ENCODE measurements at regions not wholly inside any gene's neighbourhood (a gene's known extent, or its start where the extent isn't known, plus 50 kb on each side); places are given as distances from the start of the nearest gene placed in this dataset.

GRCh38 chr16:65908568-65908967, 457.9 kb upstream of the CDH5 start:
- no peaks in the 10 kb centered on the region for H3K27me3 Mint-ChIP-seq
- peaks cover 6% of the 10 kb centered on the region for H3K9me3 Mint-ChIP-seq
- DNase-seq (ENCODE audit: low spot score in 2 of 2) (no peak), ATAC-seq (ENCODE audit: low read depth) (no peak)
- H3K4me3 Mint-ChIP-seq = no peak overlapping the region
- no peaks in the 10 kb centered on the region for H3K36me3 Mint-ChIP-seq
- H3K27ac Mint-ChIP-seq = no peak overlapping the region
- no peaks in the 10 kb centered on the region for H3K4me1 Mint-ChIP-seq

GRCh38 chr16:65905331-65905730, 461.2 kb upstream of the CDH5 start:
- peaks cover 2% of the 10 kb centered on the region for H3K9me3 Mint-ChIP-seq
- H3K27me3 Mint-ChIP-seq = peaks cover 3% of the 10 kb centered on the region
- H3K4me3 Mint-ChIP-seq = no peak overlapping the region
- ATAC-seq (ENCODE audit: low read depth) (no peak), DNase-seq (ENCODE audit: low spot score in 2 of 2) (no peak)
- no peaks in the 10 kb centered on the region for H3K4me1 Mint-ChIP-seq
- no peaks in the 10 kb centered on the region for H3K36me3 Mint-ChIP-seq
- no peak overlapping the region for H3K27ac Mint-ChIP-seq

- no peak for ATAC-seq (ENCODE audit: low read depth)
- no peaks in the 10 kb centered on the region for H3K36me3 Mint-ChIP-seq
- no peak for DNase-seq (ENCODE audit: low spot score in 2 of 2)
- peaks cover 2% of the 10 kb centered on the region for H3K27me3 Mint-ChIP-seq
- peaks cover 3% of the 10 kb centered on the region for H3K9me3 Mint-ChIP-seq
- no peak overlapping the region for H3K4me3 Mint-ChIP-seq
- H3K4me1 Mint-ChIP-seq = no peaks in the 10 kb centered on the region
- no peak overlapping the region for H3K27ac Mint-ChIP-seq
These were observed 469.9 kb upstream of the CDH5 start for GRCh38 chr16:65896448-65897153.

- Mint-ChIP-seq H3K4me3 (no peak overlapping the region), H3K9me3 (peaks cover 3% of the 10 kb centered on the region), H3K4me1 (no peaks in the 10 kb centered on the region), H3K27ac (no peak overlapping the region), H3K27me3 (no peaks in the 10 kb centered on the region), H3K36me3 (no peaks in the 10 kb centered on the region)
- no peak for ATAC-seq (ENCODE audit: low read depth)
- DNase-seq (ENCODE audit: low spot score in 2 of 2) = no peak
These were observed 470.6 kb upstream of the CDH5 start for GRCh38 chr16:65895906-65896305.

GRCh38 chr16:65895486-65895885, 471.0 kb upstream of the CDH5 start:
- Mint-ChIP-seq H3K4me3 (no peak overlapping the region), H3K4me1 (no peaks in the 10 kb centered on the region), H3K36me3 (no peaks in the 10 kb centered on the region), H3K27ac (no peak overlapping the region), H3K27me3 (no peaks in the 10 kb centered on the region), H3K9me3 (peaks cover 3% of the 10 kb centered on the region)
- ATAC-seq (ENCODE audit: low read depth) (no peak), DNase-seq (ENCODE audit: low spot score in 2 of 2) (no peak)

- ATAC-seq (ENCODE audit: low read depth) (no peak), DNase-seq (ENCODE audit: low spot score in 2 of 2) (no peak)
- Mint-ChIP-seq H3K9me3 (peaks cover 2% of the 10 kb centered on the region), H3K36me3 (no peaks in the 10 kb centered on the region), H3K27me3 (no peaks in the 10 kb centered on the region), H3K4me1 (no peaks in the 10 kb centered on the region), H3K27ac (no peak overlapping the region), H3K4me3 (no peak overlapping the region)
These were observed 476.3 kb upstream of the CDH5 start for GRCh38 chr16:65890203-65890602.

GRCh38 chr16:65889533-65889966, 476.9 kb upstream of the CDH5 start:
- H3K27ac Mint-ChIP-seq = no peak overlapping the region
- no peaks in the 10 kb centered on the region for H3K4me1 Mint-ChIP-seq
- H3K9me3 Mint-ChIP-seq = peaks cover 2% of the 10 kb centered on the region
- ATAC-seq (ENCODE audit: low read depth) (no peak), DNase-seq (ENCODE audit: low spot score in 2 of 2) (no peak)
- H3K36me3 Mint-ChIP-seq = no peaks in the 10 kb centered on the region
- H3K4me3 Mint-ChIP-seq = no peak overlapping the region
- no peaks in the 10 kb centered on the region for H3K27me3 Mint-ChIP-seq

GRCh38 chr16:65888201-65888600, 478.3 kb upstream of the CDH5 start:
- H3K27me3 Mint-ChIP-seq = no peaks in the 10 kb centered on the region
- no peak overlapping the region for H3K27ac Mint-ChIP-seq
- H3K4me3 Mint-ChIP-seq = no peak overlapping the region
- H3K9me3 Mint-ChIP-seq = peaks cover 2% of the 10 kb centered on the region
- no peaks in the 10 kb centered on the region for H3K4me1 Mint-ChIP-seq
- ATAC-seq (ENCODE audit: low read depth) (no peak), DNase-seq (ENCODE audit: low spot score in 2 of 2) (no peak)
- no peaks in the 10 kb centered on the region for H3K36me3 Mint-ChIP-seq

GRCh38 chr16:65884018-65884417, 482.5 kb upstream of the CDH5 start:
- H3K4me3 Mint-ChIP-seq = no peak overlapping the region
- no peaks in the 10 kb centered on the region for H3K36me3 Mint-ChIP-seq
- H3K9me3 Mint-ChIP-seq = peaks cover 6% of the 10 kb centered on the region
- DNase-seq (ENCODE audit: low spot score in 2 of 2) (no peak), ATAC-seq (ENCODE audit: low read depth) (no peak)
- no peak overlapping the region for H3K27ac Mint-ChIP-seq
- H3K4me1 Mint-ChIP-seq = no peaks in the 10 kb centered on the region
- H3K27me3 Mint-ChIP-seq = no peaks in the 10 kb centered on the region

GRCh38 chr16:65878347-65878746, 488.1 kb upstream of the CDH5 start:
- Mint-ChIP-seq H3K4me1 (no peaks in the 10 kb centered on the region), H3K9me3 (peaks cover 10% of the 10 kb centered on the region), H3K27ac (no peak overlapping the region), H3K36me3 (no peaks in the 10 kb centered on the region), H3K4me3 (no peak overlapping the region), H3K27me3 (no peaks in the 10 kb centered on the region)
- DNase-seq (ENCODE audit: low spot score in 2 of 2) = no peak
- ATAC-seq (ENCODE audit: low read depth) = no peak

- Mint-ChIP-seq H3K9me3 (peaks cover 8% of the 10 kb centered on the region), H3K4me3 (no peak overlapping the region), H3K36me3 (no peaks in the 10 kb centered on the region), H3K27ac (no peak overlapping the region), H3K4me1 (no peaks in the 10 kb centered on the region), H3K27me3 (no peaks in the 10 kb centered on the region)
- no peak for DNase-seq (ENCODE audit: low spot score in 2 of 2)
- ATAC-seq (ENCODE audit: low read depth) = no peak
These were observed 489.9 kb upstream of the CDH5 start for GRCh38 chr16:65876624-65877023.

- Mint-ChIP-seq H3K36me3 (no peaks in the 10 kb centered on the region), H3K27me3 (no peaks in the 10 kb centered on the region), H3K9me3 (peaks cover 5% of the 10 kb centered on the region), H3K27ac (no peak overlapping the region), H3K4me1 (no peaks in the 10 kb centered on the region), H3K4me3 (no peak overlapping the region)
- no peak for DNase-seq (ENCODE audit: low spot score in 2 of 2)
- no peak for ATAC-seq (ENCODE audit: low read depth)
These were observed 490.5 kb upstream of the CDH5 start for GRCh38 chr16:65876056-65876408.

GRCh38 chr16:65875381-65876055, 491.0 kb upstream of the CDH5 start:
- Mint-ChIP-seq H3K27me3 (no peaks in the 10 kb centered on the region), H3K4me1 (no peaks in the 10 kb centered on the region), H3K4me3 (no peak overlapping the region), H3K27ac (no peak overlapping the region), H3K9me3 (peaks cover 5% of the 10 kb centered on the region), H3K36me3 (no peaks in the 10 kb centered on the region)
- DNase-seq (ENCODE audit: low spot score in 2 of 2) (no peak), ATAC-seq (ENCODE audit: low read depth) (no peak)

GRCh38 chr16:65869261-65869660, 497.2 kb upstream of the CDH5 start:
- Mint-ChIP-seq H3K9me3 (peaks cover 2% of the 10 kb centered on the region), H3K4me1 (no peaks in the 10 kb centered on the region), H3K36me3 (no peaks in the 10 kb centered on the region), H3K27me3 (no peaks in the 10 kb centered on the region), H3K4me3 (no peak overlapping the region), H3K27ac (no peak overlapping the region)
- no peak for DNase-seq (ENCODE audit: low spot score in 2 of 2)
- ATAC-seq (ENCODE audit: low read depth) = no peak
